HepG2 (cell line): ENCODE measurements at regions not wholly inside any gene's neighbourhood (a gene's known extent, or its start where the extent isn't known, plus 50 kb on each side); places are given as distances from the start of the nearest gene placed in this dataset.
A peak's percentile ranks its signal among the peaks of the same experiment; 100 is the strongest.

ENCODE experiments used
- CBX5 ChIP-seq: sonication (generic); formaldehyde crosslinking; IDR thresholded peaks from 2 replicates; pipeline ENCODE4 v1.4.0; 2020; ENCODE audit warnings: missing genetic modification reagents, borderline replicate concordance
- EZH2 ChIP-seq: conservative IDR thresholded peaks from 2 replicates; pipeline ENCODE4 v1.6.1; 2012; ENCODE audit warnings: mild to moderate bottlenecking, low read depth, low read length, moderate library complexity
- HBP1 ChIP-seq: IDR thresholded peaks from 2 replicates; pipeline ENCODE4 v1.6.1; 2016; ENCODE audit warnings: low read depth, control low read depth
- MED1 ChIP-seq: sonication (generic); formaldehyde crosslinking; IDR thresholded peaks from 2 replicates; pipeline ENCODE4 v1.4.0; 2020; ENCODE audit warnings: missing genetic modification reagents
- NAIF1 ChIP-seq: sonication (generic); formaldehyde crosslinking; IDR thresholded peaks from 2 replicates; pipeline ENCODE4 v1.5.0; 2020; ENCODE audit warnings: mild to moderate bottlenecking, missing genetic modification reagents, borderline replicate concordance
- POLR2A ChIP-seq, 2 experiments: IDR thresholded peaks; 2 replicates each; pipeline ENCODE4 v1.6.1; 2011; ENCODE audit warnings: low read depth in 2 of 2, low read length in 2 of 2, mild to moderate bottlenecking in 1 of 2, moderate library complexity in 1 of 2; ENCODE audit not compliant: insufficient read depth in 1 of 2
- SETDB1 ChIP-seq: sonication (generic); formaldehyde crosslinking; IDR thresholded peaks from 2 replicates; pipeline ENCODE4 v1.5.1; 2020; ENCODE audit warnings: missing genetic modification reagents, mild to moderate bottlenecking, borderline replicate concordance
- SOX6 ChIP-seq, 2 experiments: fragments of 450-650 bp in 1 of 2; sonication (generic) in 1 of 2; formaldehyde crosslinking in 1 of 2; IDR thresholded peaks; 2 replicates each; pipeline versions ENCODE4 v1.4.0 to v1.6.1; 2017 to 2020; ENCODE audit warnings: antibody characterized with exemption in 1 of 2, mild to moderate bottlenecking in 1 of 2, missing genetic modification reagents in 1 of 2
- TEAD2 ChIP-seq: sonication (generic); formaldehyde crosslinking; IDR thresholded peaks from 2 replicates; pipeline ENCODE4 v1.9.0; 2021; ENCODE audit warnings: missing genetic modification reagents
- THYN1 ChIP-seq: sonication (generic); formaldehyde crosslinking; IDR thresholded peaks from 2 replicates; pipeline ENCODE4 v1.8.1; 2023; ENCODE audit warnings: low read depth, mild to moderate bottlenecking, moderate library complexity, missing genetic modification reagents, borderline replicate concordance
- ZBTB46 ChIP-seq: sonication (generic); formaldehyde crosslinking; IDR thresholded peaks from 2 replicates; pipeline ENCODE4 v1.4.0; 2020; ENCODE audit warnings: mild to moderate bottlenecking, missing genetic modification reagents, borderline replicate concordance
- ZFP82 ChIP-seq: sonication (generic); formaldehyde crosslinking; IDR thresholded peaks from 2 replicates; pipeline ENCODE4 v1.5.1; 2020; ENCODE audit warnings: mild to moderate bottlenecking, missing genetic modification reagents, borderline replicate concordance
- ZNF614 ChIP-seq: IDR thresholded peaks from 2 replicates; pipeline ENCODE4 v1.6.1; 2018; ENCODE audit warnings: missing biosample characterization, missing genetic modification reagents, inconsistent platforms, borderline replicate concordance
- ZNF83 ChIP-seq: sonication (generic); formaldehyde crosslinking; IDR thresholded peaks from 2 replicates; pipeline ENCODE4 v1.4.0; 2020; ENCODE audit warnings: missing genetic modification reagents, mild to moderate bottlenecking, borderline replicate concordance
- TF ChIP-seq, protein P1 (sequence below), 2 experiments: sonication (generic) in 1 of 2; formaldehyde crosslinking in 1 of 2; IDR thresholded peaks; 2 replicates each; pipeline versions ENCODE4 v1.5.1 to v1.6.1; 2011 to 2020; ENCODE audit warnings: borderline replicate concordance in 1 of 2, low read depth in 1 of 2, low read length in 1 of 2, mild to moderate bottlenecking in 1 of 2, missing genetic modification reagents in 1 of 2, moderate library complexity in 1 of 2
- TF ChIP-seq, protein P2 (sequence below): sonication (generic); formaldehyde crosslinking; IDR thresholded peaks from 2 replicates; pipeline ENCODE4 v1.8.1; 2023; ENCODE audit warnings: mild to moderate bottlenecking, missing genetic modification reagents
- TF ChIP-seq, protein P3 (sequence below): IDR thresholded peaks from 2 replicates; pipeline ENCODE4 v1.6.1; 2012; ENCODE audit warnings: low read length, improper control_type of control experiment

DNA sequence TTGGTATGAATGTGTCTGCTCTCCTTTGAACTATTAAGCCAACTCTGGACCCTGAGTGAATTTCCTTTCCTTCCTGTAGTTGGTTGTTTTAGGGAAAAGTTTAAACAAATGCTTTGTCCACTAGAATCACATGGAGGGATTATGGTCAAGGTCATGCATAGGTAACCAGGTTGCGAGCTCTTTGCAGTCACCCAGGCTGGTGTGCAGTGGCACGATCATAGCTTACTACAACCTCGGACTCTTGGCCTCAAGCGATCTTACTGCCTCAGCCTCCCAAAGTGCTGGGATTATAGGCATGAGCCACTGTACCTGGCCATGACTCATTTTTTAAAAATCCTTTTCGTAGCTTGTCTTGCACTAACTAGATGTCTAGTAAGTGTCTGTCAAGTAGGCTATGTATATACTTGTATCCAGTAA lies 88.0 kb upstream of the SOX4 start (continued):
- TF ChIP-seq, protein P1, sequence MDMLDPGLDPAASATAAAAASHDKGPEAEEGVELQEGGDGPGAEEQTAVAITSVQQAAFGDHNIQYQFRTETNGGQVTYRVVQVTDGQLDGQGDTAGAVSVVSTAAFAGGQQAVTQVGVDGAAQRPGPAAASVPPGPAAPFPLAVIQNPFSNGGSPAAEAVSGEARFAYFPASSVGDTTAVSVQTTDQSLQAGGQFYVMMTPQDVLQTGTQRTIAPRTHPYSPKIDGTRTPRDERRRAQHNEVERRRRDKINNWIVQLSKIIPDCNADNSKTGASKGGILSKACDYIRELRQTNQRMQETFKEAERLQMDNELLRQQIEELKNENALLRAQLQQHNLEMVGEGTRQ (IDR thresholded peaks at IDR 0.05; ENCODE audit: low read depth, low read length), result no peak
- TF ChIP-seq, protein P1 (CRISPR knock-in tag; IDR thresholded peaks at IDR 0.05; ENCODE audit: borderline replicate concordance), result peak; percentile 37; the same call in 1 of the 2 replicates
- TF ChIP-seq THYN1 (CRISPR knock-in tag) (no peak), NAIF1 (no peak), SETDB1 (CRISPR knock-in tag) (no peak), TEAD2 (no peak), POLR2A (IDR thresholded peaks at IDR 0.05; ENCODE audit: insufficient read depth in 1 of 2, low read depth in 2 of 2, low read length in 2 of 2) (no peak), MED1 (CRISPR knock-in tag) (peak; percentile 95), SOX6 (IDR thresholded peaks at IDR 0.05) (no peak), SOX6 (CRISPR knock-in tag; IDR thresholded peaks at IDR 0.05) (peak; percentile 95), ZFP82 (CRISPR knock-in tag) (no peak; the same call in 1 of the 2 replicates), CBX5 (CRISPR knock-in tag) (peak; percentile 75; the same call in 1 of the 2 replicates), ZBTB46 (CRISPR knock-in tag) (no peak), ZNF614 (CRISPR knock-in tag) (peak; percentile 91), HBP1 (CRISPR knock-in tag) (no peak), ZNF83 (CRISPR knock-in tag) (no peak), EZH2 (no peak)
- TF ChIP-seq, protein P2, sequence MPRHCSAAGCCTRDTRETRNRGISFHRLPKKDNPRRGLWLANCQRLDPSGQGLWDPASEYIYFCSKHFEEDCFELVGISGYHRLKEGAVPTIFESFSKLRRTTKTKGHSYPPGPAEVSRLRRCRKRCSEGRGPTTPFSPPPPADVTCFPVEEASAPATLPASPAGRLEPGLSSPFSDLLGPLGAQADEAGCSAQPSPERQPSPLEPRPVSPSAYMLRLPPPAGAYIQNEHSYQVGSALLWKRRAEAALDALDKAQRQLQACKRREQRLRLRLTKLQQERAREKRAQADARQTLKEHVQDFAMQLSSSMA (CRISPR knock-in tag), result no peak
- TF ChIP-seq, protein P3, sequence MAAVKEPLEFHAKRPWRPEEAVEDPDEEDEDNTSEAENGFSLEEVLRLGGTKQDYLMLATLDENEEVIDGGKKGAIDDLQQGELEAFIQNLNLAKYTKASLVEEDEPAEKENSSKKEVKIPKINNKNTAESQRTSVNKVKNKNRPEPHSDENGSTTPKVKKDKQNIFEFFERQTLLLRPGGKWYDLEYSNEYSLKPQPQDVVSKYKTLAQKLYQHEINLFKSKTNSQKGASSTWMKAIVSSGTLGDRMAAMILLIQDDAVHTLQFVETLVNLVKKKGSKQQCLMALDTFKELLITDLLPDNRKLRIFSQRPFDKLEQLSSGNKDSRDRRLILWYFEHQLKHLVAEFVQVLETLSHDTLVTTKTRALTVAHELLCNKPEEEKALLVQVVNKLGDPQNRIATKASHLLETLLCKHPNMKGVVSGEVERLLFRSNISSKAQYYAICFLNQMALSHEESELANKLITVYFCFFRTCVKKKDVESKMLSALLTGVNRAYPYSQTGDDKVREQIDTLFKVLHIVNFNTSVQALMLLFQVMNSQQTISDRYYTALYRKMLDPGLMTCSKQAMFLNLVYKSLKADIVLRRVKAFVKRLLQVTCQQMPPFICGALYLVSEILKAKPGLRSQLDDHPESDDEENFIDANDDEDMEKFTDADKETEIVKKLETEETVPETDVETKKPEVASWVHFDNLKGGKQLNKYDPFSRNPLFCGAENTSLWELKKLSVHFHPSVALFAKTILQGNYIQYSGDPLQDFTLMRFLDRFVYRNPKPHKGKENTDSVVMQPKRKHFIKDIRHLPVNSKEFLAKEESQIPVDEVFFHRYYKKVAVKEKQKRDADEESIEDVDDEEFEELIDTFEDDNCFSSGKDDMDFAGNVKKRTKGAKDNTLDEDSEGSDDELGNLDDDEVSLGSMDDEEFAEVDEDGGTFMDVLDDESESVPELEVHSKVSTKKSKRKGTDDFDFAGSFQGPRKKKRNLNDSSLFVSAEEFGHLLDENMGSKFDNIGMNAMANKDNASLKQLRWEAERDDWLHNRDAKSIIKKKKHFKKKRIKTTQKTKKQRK, result no peak
